HepG2 (cell line): ENCODE measurements at regions not wholly inside any gene's neighbourhood (a gene's known extent, or its start where the extent isn't known, plus 50 kb on each side); places are given as distances from the start of the nearest gene placed in this dataset.

ENCODE experiments used
- ATAC-seq: fragments of 200-7000 bp; cut with Tn5 transposase; 3 replicates; pipeline ENCODE4 v1.9.1; 2020; ENCODE audit warnings: mild to moderate bottlenecking, moderate library complexity
- BruUV-seq: library from RNA; stranded (reverse); fragments of 400-500 nt; replicated peaks from 2 replicates; lab custom pipeline; 2021; lab: Mats Ljungman, UMichigan
- CTCF ChIA-PET: fragments of 300-600 bp; formaldehyde crosslinking; extraction: SDS; loops from one replicate; lab custom pipeline; 2021; ENCODE audit warnings: low total read pairs, inconsistent platforms, low intra/inter-chr PET ratio; lab: Yijun Ruan, JAX
- POLR2A ChIA-PET: fragments of 350-600 bp; sonication (Branson Sonifier 250); formaldehyde crosslinking; loops from one replicate; lab custom pipeline; 2020; ENCODE audit warnings: antibody characterized with exemption, inconsistent platforms; lab: Yijun Ruan, JAX
- DNase-seq: peaks from one replicate; pipeline ENCODE4 v3.0.0-alpha.2; 2015; ENCODE audit warnings: low spot score
- FAIRE-seq: peaks from 3 replicates; lab custom pipeline; 2011; peaks lifted over from hg19 to GRCh38; lab: Jason Lieb, UNC
- H2AFZ ChIP-seq: one replicate; pipeline ENCODE4 v1.6.1; 2011; ENCODE audit warnings: low read length, inconsistent platforms
- H3K27ac ChIP-seq: fragments of 300-600 bp; 3 replicates; pipeline ENCODE4 v1.8.0; 2011; ENCODE audit warnings: mixed run types, mild to moderate bottlenecking, mixed read lengths, low read length, inconsistent platforms; ENCODE audit not compliant: insufficient read depth; ENCODE audit errors: extremely low read length
- H3K27me3 ChIP-seq, 2 experiments: fragments of 200-600 bp in 1 of 2; 2 replicates in 1 of 2; 3 replicates in 1 of 2; pipeline versions ENCODE4 v1.6.0 to v1.8.0; 2011; ENCODE audit warnings: low read length in 2 of 2, mild to moderate bottlenecking in 2 of 2, moderate library complexity in 2 of 2, inconsistent platforms in 1 of 2; ENCODE audit not compliant: insufficient read depth in 2 of 2, control insufficient read depth in 1 of 2
- H3K36me3 ChIP-seq, 2 experiments: fragments of 200-600 bp in 1 of 2; replicated peaks in 1 of 2; 2 replicates in 1 of 2; 3 replicates in 1 of 2; pipeline versions ENCODE4 v1.5.1 to v1.8.0; 2011; ENCODE audit warnings: low read length in 2 of 2, inconsistent platforms in 1 of 2; ENCODE audit not compliant: insufficient read depth in 2 of 2, control insufficient read depth in 1 of 2
- H3K4me1 ChIP-seq: 2 replicates; pipeline ENCODE4 v1.5.1; 2012; ENCODE audit warnings: low read length, inconsistent platforms; ENCODE audit not compliant: insufficient read depth
- H3K4me2 ChIP-seq: 2 replicates; pipeline ENCODE4 v1.6.0; 2011; ENCODE audit warnings: low read depth, low read length, inconsistent platforms
- H3K4me3 ChIP-seq, 3 experiments: fragments of 200-600 bp in 1 of 3; sonication (generic), shearing (Covaris generic) in 1 of 3; replicated peaks in 1 of 3; 2 replicates each; pipeline ENCODE4 v1.5.1; 2011 to 2016; ENCODE audit warnings: low read length in 3 of 3, inconsistent platforms in 2 of 3, low read depth in 2 of 3, mild to moderate bottlenecking in 2 of 3, control low read depth in 1 of 3, mixed read lengths in 1 of 3; ENCODE audit not compliant: insufficient read depth in 1 of 3
- H3K79me2 ChIP-seq: one replicate; pipeline ENCODE4 v1.6.1; 2011; ENCODE audit warnings: low read length, inconsistent platforms; ENCODE audit not compliant: insufficient read depth
- H3K9ac ChIP-seq: 2 replicates; pipeline ENCODE4 v1.6.0; 2011; ENCODE audit warnings: mild to moderate bottlenecking, low read depth, low read length, inconsistent platforms; ENCODE audit not compliant: insufficient read depth
- H3K9me3 ChIP-seq: 2 replicates; pipeline ENCODE4 v1.5.1; 2012; ENCODE audit warnings: mild to moderate bottlenecking, low read length
- H4K20me1 ChIP-seq: 2 replicates; pipeline ENCODE4 v1.6.0; 2011; ENCODE audit warnings: inconsistent platforms, mild to moderate bottlenecking, low read length, moderate library complexity; ENCODE audit not compliant: insufficient read depth
- HNF1B ChIP-seq: sonication (generic); formaldehyde crosslinking; IDR thresholded peaks from 2 replicates; pipeline ENCODE4 v1.5.1; 2020; ENCODE audit warnings: mild to moderate bottlenecking, moderate library complexity, missing genetic modification reagents
- KAT7 ChIP-seq: IDR thresholded peaks from 2 replicates; pipeline ENCODE4 v1.6.1; 2018; ENCODE audit warnings: borderline replicate concordance, missing compliant biosample characterization
- NPAS2 ChIP-seq: sonication (generic); formaldehyde crosslinking; IDR thresholded peaks from 2 replicates; pipeline ENCODE4 v1.8.0; 2022; ENCODE audit warnings: mild to moderate bottlenecking, missing genetic modification reagents, borderline replicate concordance
- PCBP1 ChIP-seq: fragments of 200-400 bp; formaldehyde crosslinking; IDR thresholded peaks from 2 replicates; pipeline ENCODE4 v1.6.1; 2017; ENCODE audit warnings: mild to moderate bottlenecking, low read depth, low read length, borderline replicate concordance
- SKI ChIP-seq: fragments of 450-650 bp; IDR thresholded peaks from one replicate; pipeline ENCODE4 v1.6.1; 2018; ENCODE audit warnings: mild to moderate bottlenecking; ENCODE audit not compliant: partially characterized antibody
- SMC3 ChIP-seq: IDR thresholded peaks from 2 replicates; pipeline ENCODE4 v1.6.1; 2011; ENCODE audit warnings: low read length, improper control_type of control experiment
- THAP7 ChIP-seq: sonication (generic); formaldehyde crosslinking; IDR thresholded peaks from 2 replicates; pipeline ENCODE4 v1.8.1; 2023; ENCODE audit warnings: mild to moderate bottlenecking, missing genetic modification reagents
- THYN1 ChIP-seq: sonication (generic); formaldehyde crosslinking; IDR thresholded peaks from 2 replicates; pipeline ENCODE4 v1.8.1; 2023; ENCODE audit warnings: low read depth, mild to moderate bottlenecking, moderate library complexity, missing genetic modification reagents, borderline replicate concordance
- TP53 ChIP-seq: sonication (generic); formaldehyde crosslinking; conservative IDR thresholded peaks from 2 replicates; pipeline ENCODE4 v1.4.0; 2020; ENCODE audit warnings: missing genetic modification reagents
- ZFX ChIP-seq: sonication (generic); formaldehyde crosslinking; IDR thresholded peaks from 2 replicates; pipeline ENCODE4 v1.4.0; 2020; ENCODE audit warnings: mild to moderate bottlenecking, low read depth, missing genetic modification reagents, moderate library complexity
- ZFYVE20 ChIP-seq: sonication (generic); formaldehyde crosslinking; IDR thresholded peaks from 2 replicates; pipeline ENCODE4 v1.8.0; 2023; ENCODE audit warnings: low read depth, mild to moderate bottlenecking, moderate library complexity, missing genetic modification reagents, borderline replicate concordance
- ZNF263 ChIP-seq: sonication (generic); formaldehyde crosslinking; IDR thresholded peaks from 2 replicates; pipeline ENCODE4 v1.4.0; 2020; ENCODE audit warnings: missing genetic modification reagents
- ZNF572 ChIP-seq: sonication (generic); formaldehyde crosslinking; IDR thresholded peaks from 2 replicates; pipeline ENCODE4 v1.5.1; 2020; ENCODE audit warnings: mild to moderate bottlenecking, missing genetic modification reagents
- ZNF607 ChIP-seq: sonication (generic); formaldehyde crosslinking; IDR thresholded peaks from 2 replicates; pipeline ENCODE4 v1.5.1; 2020; ENCODE audit warnings: missing genetic modification reagents, mild to moderate bottlenecking, borderline replicate concordance
- ZNF644 ChIP-seq: IDR thresholded peaks from 2 replicates; pipeline ENCODE4 v1.6.1; 2016; ENCODE audit warnings: low read depth
- ZNF704 ChIP-seq: sonication (generic); formaldehyde crosslinking; IDR thresholded peaks from 2 replicates; pipeline ENCODE4 v1.8.1; 2023; ENCODE audit warnings: mild to moderate bottlenecking, inconsistent platforms, moderate library complexity, missing genetic modification reagents, borderline replicate concordance
- ZNF75D ChIP-seq: sonication (generic); formaldehyde crosslinking; IDR thresholded peaks from 2 replicates; pipeline ENCODE4 v1.8.1; 2023; ENCODE audit warnings: missing genetic modification reagents, mild to moderate bottlenecking, borderline replicate concordance
- ZNF841 ChIP-seq: sonication (generic); formaldehyde crosslinking; IDR thresholded peaks from 2 replicates; pipeline ENCODE4 v1.8.1; 2023; ENCODE audit warnings: missing genetic modification reagents, borderline replicate concordance
- ZSCAN31 ChIP-seq: sonication (generic); formaldehyde crosslinking; IDR thresholded peaks from 2 replicates; pipeline ENCODE4 v1.5.0; 2020; ENCODE audit warnings: low read depth, mild to moderate bottlenecking, missing genetic modification reagents
- ZZZ3 ChIP-seq: sonication (generic); formaldehyde crosslinking; IDR thresholded peaks from 2 replicates; pipeline ENCODE4 v1.4.0; 2020; ENCODE audit warnings: missing genetic modification reagents, mild to moderate bottlenecking, borderline replicate concordance
- WGBS: methylation state at CpG from one replicate; pipeline ENCODE4 v1.1.6; 2017; ENCODE audit warnings: low lambda C conversion rate; 5-methylcytosine and 5-hydroxymethylcytosine counted together
- in situ Hi-C: cut with HindIII; loops from 2 replicates; pipeline ENCODE4 v1.10.0; 2017; ENCODE audit warnings: low pct_unique_long_range_greater_than_20kb; ENCODE audit not compliant: extremely low pct_ligation_motif_present
- intact Hi-C: fragments of 100-400 bp; cut with micrococcal nuclease; formaldehyde crosslinking; loops from one replicate; pipeline ENCODE4 v1.10.0; 2022; ENCODE audit not compliant: unreplicated experiment
- TF ChIP-seq, protein P1 (sequence below): sonication (generic); formaldehyde crosslinking; IDR thresholded peaks from 2 replicates; pipeline ENCODE4 v1.5.0; 2020; ENCODE audit warnings: mild to moderate bottlenecking, missing genetic modification reagents, moderate library complexity

DNA sequence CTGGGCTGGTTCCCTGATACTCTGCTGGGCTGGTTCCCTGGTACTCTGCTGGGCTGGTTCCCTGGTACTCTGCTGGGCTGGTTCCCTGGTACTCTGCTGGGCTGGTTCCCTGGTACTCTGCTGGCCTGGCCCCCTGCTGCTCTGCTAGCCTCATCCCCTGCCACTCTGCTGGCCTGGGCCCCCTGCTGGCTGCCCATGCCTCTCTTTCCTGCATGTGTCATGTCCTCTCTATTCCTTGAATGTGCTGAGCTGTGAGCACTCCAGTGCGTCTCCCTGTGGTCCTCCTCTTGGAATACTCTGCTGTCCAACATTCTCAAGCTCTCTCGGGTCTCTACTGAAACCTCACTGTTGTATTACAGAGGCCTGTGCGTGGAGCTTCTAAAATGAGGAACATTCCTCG lies 216.3 kb downstream of the RNF144A start:
- H3K27ac ChIP-seq = no peak overlapping the region
- no peaks in the 10 kb centered on the region for H3K9me3 ChIP-seq
- H3K9ac ChIP-seq = no peak overlapping the region
- H3K27me3 ChIP-seq = no peaks in the 10 kb centered on the region
- no peak for FAIRE-seq
- CTCF ChIA-PET = interaction anchor here (1.5 kb wide), 1 partner anchor 37 kb away, joined by 7 read pairs; no protein-coding TSS in a partner anchor
- H3K36me3 ChIP-seq = no peaks in the 10 kb centered on the region
- peak; percentile 100 for ATAC-seq
- intact Hi-C loops (loop anchor here (1.0 kb wide), 1 partner anchor 36 kb away; no protein-coding TSS in a partner anchor), in situ Hi-C loops (no loop called here)
- no peak overlapping the region for H3K4me3 ChIP-seq
- no peaks in the 10 kb centered on the region for H3K4me1 ChIP-seq
- H3K4me2 ChIP-seq = no peak overlapping the region
- H3K79me2 ChIP-seq = no peaks in the 10 kb centered on the region
- H4K20me1 ChIP-seq = no peaks in the 10 kb centered on the region
- no peak overlapping the region for H2AFZ ChIP-seq
- peak; percentile 16 for DNase-seq
- POLR2A ChIA-PET = no interaction called here
- 63% methylated on average over 4 of the region's 4 CpGs for WGBS
- BruUV-seq = no TSS peak
- TF ChIP-seq PCBP1 (no peak), HNF1B (CRISPR knock-in tag) (no peak), ZNF572 (CRISPR knock-in tag) (no peak), KAT7 (CRISPR knock-in tag) (no peak), ZNF75D (CRISPR knock-in tag) (no peak), NPAS2 (CRISPR knock-in tag) (no peak), ZFX (CRISPR knock-in tag) (no peak), ZNF704 (CRISPR knock-in tag) (no peak), SMC3 (peak; percentile 20; the same call in 1 of the 2 replicates), TP53 (CRISPR knock-in tag) (no peak), ZNF644 (CRISPR knock-in tag) (no peak), ZNF263 (CRISPR knock-in tag) (peak; percentile 54; the same call in 1 of the 2 replicates), THYN1 (CRISPR knock-in tag) (no peak), ZNF607 (CRISPR knock-in tag) (no peak), ZZZ3 (no peak), ZFYVE20 (no peak), THAP7 (CRISPR knock-in tag) (no peak), SKI (no peak), ZNF841 (no peak), ZSCAN31 (CRISPR knock-in tag) (no peak)
- TF ChIP-seq, protein P1, sequence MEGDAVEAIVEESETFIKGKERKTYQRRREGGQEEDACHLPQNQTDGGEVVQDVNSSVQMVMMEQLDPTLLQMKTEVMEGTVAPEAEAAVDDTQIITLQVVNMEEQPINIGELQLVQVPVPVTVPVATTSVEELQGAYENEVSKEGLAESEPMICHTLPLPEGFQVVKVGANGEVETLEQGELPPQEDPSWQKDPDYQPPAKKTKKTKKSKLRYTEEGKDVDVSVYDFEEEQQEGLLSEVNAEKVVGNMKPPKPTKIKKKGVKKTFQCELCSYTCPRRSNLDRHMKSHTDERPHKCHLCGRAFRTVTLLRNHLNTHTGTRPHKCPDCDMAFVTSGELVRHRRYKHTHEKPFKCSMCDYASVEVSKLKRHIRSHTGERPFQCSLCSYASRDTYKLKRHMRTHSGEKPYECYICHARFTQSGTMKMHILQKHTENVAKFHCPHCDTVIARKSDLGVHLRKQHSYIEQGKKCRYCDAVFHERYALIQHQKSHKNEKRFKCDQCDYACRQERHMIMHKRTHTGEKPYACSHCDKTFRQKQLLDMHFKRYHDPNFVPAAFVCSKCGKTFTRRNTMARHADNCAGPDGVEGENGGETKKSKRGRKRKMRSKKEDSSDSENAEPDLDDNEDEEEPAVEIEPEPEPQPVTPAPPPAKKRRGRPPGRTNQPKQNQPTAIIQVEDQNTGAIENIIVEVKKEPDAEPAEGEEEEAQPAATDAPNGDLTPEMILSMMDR = peak; percentile 53
